ENCODE measurements at regions not wholly inside any gene's neighbourhood (a gene's known extent, or its start where the extent isn't known, plus 50 kb on each side); places are given as distances from the start of the nearest gene placed in this dataset.
A peak's percentile ranks its signal among the peaks of the same experiment; 100 is the strongest.
"Not testable (repeated sequence)": the region's sequence is repeated elsewhere in the genome, so short reads cannot be mapped to it uniquely, and the experiment has no call there.

- Histone ChIP-seq H3K36me3 (ENCODE audit: low read depth) (no peaks in the 10 kb centered on the region), H3K9me3 (no peaks in the 10 kb centered on the region), H3K4me3 (no peak overlapping the region), H3K4me1 (ENCODE audit: low read depth) (no peaks in the 10 kb centered on the region)
- intact Hi-C loops (cut with DNase I, micrococcal nuclease) = loop anchor here in 1 of 2 donors (10.0 kb wide), 1 partner anchor 1284 kb away; no protein-coding TSS in a partner anchor
- TF ChIP-seq, protein P1, sequence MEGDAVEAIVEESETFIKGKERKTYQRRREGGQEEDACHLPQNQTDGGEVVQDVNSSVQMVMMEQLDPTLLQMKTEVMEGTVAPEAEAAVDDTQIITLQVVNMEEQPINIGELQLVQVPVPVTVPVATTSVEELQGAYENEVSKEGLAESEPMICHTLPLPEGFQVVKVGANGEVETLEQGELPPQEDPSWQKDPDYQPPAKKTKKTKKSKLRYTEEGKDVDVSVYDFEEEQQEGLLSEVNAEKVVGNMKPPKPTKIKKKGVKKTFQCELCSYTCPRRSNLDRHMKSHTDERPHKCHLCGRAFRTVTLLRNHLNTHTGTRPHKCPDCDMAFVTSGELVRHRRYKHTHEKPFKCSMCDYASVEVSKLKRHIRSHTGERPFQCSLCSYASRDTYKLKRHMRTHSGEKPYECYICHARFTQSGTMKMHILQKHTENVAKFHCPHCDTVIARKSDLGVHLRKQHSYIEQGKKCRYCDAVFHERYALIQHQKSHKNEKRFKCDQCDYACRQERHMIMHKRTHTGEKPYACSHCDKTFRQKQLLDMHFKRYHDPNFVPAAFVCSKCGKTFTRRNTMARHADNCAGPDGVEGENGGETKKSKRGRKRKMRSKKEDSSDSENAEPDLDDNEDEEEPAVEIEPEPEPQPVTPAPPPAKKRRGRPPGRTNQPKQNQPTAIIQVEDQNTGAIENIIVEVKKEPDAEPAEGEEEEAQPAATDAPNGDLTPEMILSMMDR (IDR thresholded peaks at IDR 0.05) = no peak
- DNase-seq (peak in 1 of 3 donors; percentile 26), ATAC-seq (peak; percentile 56)
Measured at GRCh38 chr2:221969087-221969829, 329.5 kb downstream of the PAX3 start.

- intact Hi-C loops (cut with DNase I, micrococcal nuclease) = loop anchor here in 1 of 2 donors (10.0 kb wide), 1 partner anchor 1277 kb away; no protein-coding TSS in a partner anchor
- TF ChIP-seq, protein P1 (IDR thresholded peaks at IDR 0.05) = no peak
- ATAC-seq = no peak
Measured at GRCh38 chr2:221962186-221962585, 336.6 kb downstream of the PAX3 start.

GRCh38 chr2:221961561-221961960 lies 337.2 kb downstream of the PAX3 start:
- Histone ChIP-seq H3K4me1 (ENCODE audit: low read depth) (no peaks in the 10 kb centered on the region), H3K9me3 (no peaks in the 10 kb centered on the region), H3K4me3 (no peak overlapping the region), H3K36me3 (ENCODE audit: low read depth) (no peaks in the 10 kb centered on the region)
- TF ChIP-seq, protein P1 (IDR thresholded peaks at IDR 0.05) = no peak
- DNase-seq (no peak), ATAC-seq (no peak)
- intact Hi-C loops (cut with DNase I, micrococcal nuclease) = loop anchor here in 1 of 2 donors (10.0 kb wide), 1 partner anchor 1277 kb away; no protein-coding TSS in a partner anchor

More at GRCh38 chr2:221962186-221962585, 336.6 kb downstream of the PAX3 start:
- no peak overlapping the region for H3K4me3 ChIP-seq
- DNase-seq = no peak
- H3K36me3 ChIP-seq (ENCODE audit: low read depth) = no peaks in the 10 kb centered on the region
- no peaks in the 10 kb centered on the region for H3K4me1 ChIP-seq (ENCODE audit: low read depth)
- no peaks in the 10 kb centered on the region for H3K9me3 ChIP-seq

- DNase-seq (no peak), ATAC-seq (no peak)
- H3K4me3 ChIP-seq = no peak overlapping the region
- H3K4me1 ChIP-seq (ENCODE audit: low read depth) = no peaks in the 10 kb centered on the region
- TF ChIP-seq, protein P1 (IDR thresholded peaks at IDR 0.05) = no peak
- H3K36me3 ChIP-seq (ENCODE audit: low read depth) = no peaks in the 10 kb centered on the region
- no peaks in the 10 kb centered on the region for H3K9me3 ChIP-seq
- intact Hi-C loops (cut with DNase I, micrococcal nuclease) = no loop called here
Measured at GRCh38 chr2:221958224-221958623, 340.6 kb downstream of the PAX3 start.

- Histone ChIP-seq H3K4me1 (ENCODE audit: low read depth) (no peaks in the 10 kb centered on the region), H3K4me3 (no peak overlapping the region), H3K36me3 (ENCODE audit: low read depth) (no peaks in the 10 kb centered on the region), H3K9me3 (no peaks in the 10 kb centered on the region)
- ATAC-seq = no peak
- intact Hi-C loops (cut with DNase I, micrococcal nuclease) = no loop called here
- TF ChIP-seq, protein P1 (IDR thresholded peaks at IDR 0.05) = no peak
- no peak for DNase-seq
Measured at GRCh38 chr2:221948076-221948475, 350.7 kb downstream of the PAX3 start.

DNA sequence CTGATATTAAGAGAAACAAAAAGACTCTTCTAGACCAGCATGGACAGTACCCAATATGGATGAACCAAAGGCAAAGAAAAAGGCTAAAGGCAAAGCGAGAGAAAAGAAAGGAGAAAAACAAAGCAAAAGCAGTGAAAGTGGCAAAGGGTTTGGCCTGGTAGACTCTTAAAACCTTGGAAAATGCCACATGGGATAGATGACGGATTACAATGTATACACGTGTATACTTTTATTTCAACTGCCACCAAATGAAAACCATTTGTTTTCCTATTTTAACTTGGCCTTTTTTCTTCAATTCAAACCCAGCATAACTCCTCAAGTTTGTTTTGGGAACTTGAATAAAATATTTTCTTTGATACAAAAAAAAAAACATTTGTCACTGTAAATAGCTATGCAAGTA lies 354.3 kb downstream of the PAX3 start:
- DNase-seq; H3K4me1 ChIP-seq (ENCODE audit: low read depth); H3K9me3 ChIP-seq; H3K36me3 ChIP-seq (ENCODE audit: low read depth); H3K4me3 ChIP-seq; ATAC-seq; intact Hi-C loops (cut with DNase I, micrococcal nuclease): not testable (repeated sequence)

Measured in mucosa of descending colon (tissue), 3 donors.